Colonic mucosa (tissue), 4 donors: ENCODE measurements at regions not wholly inside any gene's neighbourhood (a gene's known extent, or its start where the extent isn't known, plus 50 kb on each side); places are given as distances from the start of the nearest gene placed in this dataset.

Experiments used
- DNase-seq: peaks from one replicate; pipeline ENCODE4 v3.0.0-alpha.2; 2020
- H3K27ac ChIP-seq: fragments of 200-600 bp; one replicate; pipeline ENCODE4 v1.8.0; 2021
- H3K27me3 ChIP-seq: fragments of 200-600 bp; one replicate; pipeline ENCODE4 v1.8.0; 2021
- H3K36me3 ChIP-seq: fragments of 200-600 bp; one replicate; pipeline ENCODE4 v1.8.0; 2021
- H3K4me1 ChIP-seq: fragments of 200-600 bp; one replicate; pipeline ENCODE4 v1.8.0; 2021; ENCODE audit warnings: mild to moderate bottlenecking
- H3K4me3 ChIP-seq: fragments of 200-600 bp; one replicate; pipeline ENCODE4 v1.8.0; 2021
- H3K9ac ChIP-seq, 2 donors: one replicate each; pipeline ENCODE4 v1.7.0; 2013; ENCODE audit warnings: control low read depth in 2 of 2, low read depth in 2 of 2, low read length in 2 of 2
- H3K9me3 ChIP-seq: fragments of 200-600 bp; one replicate; pipeline ENCODE4 v1.8.0; 2021
- CTCF ChIP-seq: fragments of 200-600 bp; IDR thresholded peaks from one replicate; pipeline ENCODE4 v1.8.0; 2022; ENCODE audit warnings: antibody characterized with exemption, mild to moderate bottlenecking
- intact Hi-C: fragments of 100-400 bp; cut with DNase I; formaldehyde crosslinking; loops from one replicate; pipeline ENCODE4 v1.14.1; 2022
- donor health status: healthy.
- donor health status: DM: no; HTN: no; CAD: no.
- donor health status: DM: no; HTN: no; CAD: no.

DNA sequence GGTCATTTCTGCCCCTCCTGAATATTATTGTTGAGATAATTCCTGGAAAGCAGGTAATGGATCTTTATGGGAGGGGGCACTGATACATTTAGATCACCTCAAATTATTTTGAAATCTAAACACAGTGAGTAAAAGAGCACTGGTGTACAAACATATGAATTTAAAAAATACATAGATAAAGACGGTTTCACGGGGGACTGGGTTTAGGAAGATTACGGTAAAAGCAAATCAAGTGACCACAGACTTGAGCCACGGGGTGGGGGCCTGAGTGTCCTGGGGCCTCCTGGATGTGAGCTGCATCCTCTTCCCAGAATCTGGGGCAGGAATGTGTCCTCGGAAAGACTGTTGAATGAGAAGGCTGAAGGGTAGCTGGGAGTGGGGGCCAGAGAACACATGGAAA is 219.1 kb upstream of the KLF6 start:
- no peak for DNase-seq
- TF ChIP-seq CTCF = no peak
- H3K4me1 ChIP-seq = no peaks in the 10 kb centered on the region
- no peak overlapping the region for H3K9ac ChIP-seq
- no peak overlapping the region for H3K4me3 ChIP-seq
- H3K27ac ChIP-seq = no peak overlapping the region
- H3K9me3 ChIP-seq = no peaks in the 10 kb centered on the region
- H3K27me3 ChIP-seq = no peaks in the 10 kb centered on the region
- no peaks in the 10 kb centered on the region for H3K36me3 ChIP-seq
- intact Hi-C loops = no loop called here

DNA sequence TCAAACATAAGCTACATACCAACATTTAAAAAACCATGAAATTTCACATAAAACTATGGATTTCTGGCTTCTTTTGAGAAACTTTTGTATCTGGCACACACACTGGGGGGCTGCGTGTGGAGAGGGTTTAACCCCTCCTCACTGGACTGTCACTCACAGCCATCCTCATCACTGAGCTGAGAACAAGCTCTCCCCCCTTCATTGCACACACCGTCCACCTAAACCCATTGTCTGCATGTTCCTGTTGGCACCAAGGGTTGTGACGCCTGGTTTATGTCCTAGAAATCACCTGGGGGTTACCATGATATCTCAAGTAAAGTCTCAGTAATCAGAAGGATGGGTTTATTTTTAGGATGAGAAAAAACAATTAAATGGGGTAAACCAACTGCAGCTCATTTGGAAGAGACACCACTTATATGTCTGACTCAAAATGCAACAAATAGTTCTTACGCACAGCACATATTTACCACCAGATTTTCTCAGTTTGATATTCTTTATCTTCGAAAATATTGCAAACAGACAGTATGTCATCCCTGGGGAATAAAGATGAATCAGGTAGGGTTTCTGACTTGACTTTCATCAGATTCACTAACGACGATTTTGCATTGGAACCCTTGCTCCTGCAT is 218.5 kb upstream of the KLF6 start:
- H3K9ac ChIP-seq = no peak overlapping the region
- intact Hi-C loops = no loop called here
- no peaks in the 10 kb centered on the region for H3K9me3 ChIP-seq
- TF ChIP-seq CTCF = no peak
- no peaks in the 10 kb centered on the region for H3K36me3 ChIP-seq
- no peak overlapping the region for H3K4me3 ChIP-seq
- no peak overlapping the region for H3K27ac ChIP-seq
- no peak for DNase-seq
- no peaks in the 10 kb centered on the region for H3K4me1 ChIP-seq
- H3K27me3 ChIP-seq = no peaks in the 10 kb centered on the region

GRCh38 chr10:4001811-4002210 is 216.8 kb upstream of the KLF6 start:
- H3K27me3 ChIP-seq = no peaks in the 10 kb centered on the region
- H3K4me1 ChIP-seq = no peaks in the 10 kb centered on the region
- no peak for TF ChIP-seq CTCF
- no peaks in the 10 kb centered on the region for H3K36me3 ChIP-seq
- H3K4me3 ChIP-seq = no peak overlapping the region
- intact Hi-C loops = no loop called here
- H3K9me3 ChIP-seq = no peaks in the 10 kb centered on the region
- no peak for DNase-seq
- no peak overlapping the region for H3K9ac ChIP-seq
- H3K27ac ChIP-seq = no peak overlapping the region

DNA sequence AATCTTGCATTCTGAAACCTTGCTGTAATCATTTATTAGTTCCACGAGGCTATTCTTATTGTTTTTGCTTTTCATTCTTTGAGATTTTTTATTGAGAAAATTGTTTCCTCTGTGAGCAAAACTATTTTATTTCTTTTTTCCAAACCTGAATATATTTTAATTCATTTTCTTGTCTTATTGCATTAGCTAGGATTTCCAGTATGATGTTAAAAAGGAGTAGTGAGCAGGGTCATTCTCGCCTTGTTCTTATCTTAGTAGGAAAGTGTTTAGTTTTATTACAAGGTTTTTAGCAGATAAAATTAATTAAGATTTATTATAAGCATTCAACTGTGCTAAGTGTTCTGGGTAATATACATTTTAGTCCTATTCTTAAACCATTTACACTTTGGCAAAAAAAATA is 214.6 kb upstream of the KLF6 start:
- no peaks in the 10 kb centered on the region for H3K4me1 ChIP-seq
- no peak for TF ChIP-seq CTCF
- no peak for DNase-seq
- intact Hi-C loops = no loop called here
- H3K9me3 ChIP-seq = no peaks in the 10 kb centered on the region
- no peak overlapping the region for H3K27ac ChIP-seq
- no peak overlapping the region for H3K4me3 ChIP-seq
- no peaks in the 10 kb centered on the region for H3K36me3 ChIP-seq
- no peaks in the 10 kb centered on the region for H3K27me3 ChIP-seq
- H3K9ac ChIP-seq = no peak overlapping the region

- Histone ChIP-seq H3K36me3 (no peaks in the 10 kb centered on the region), H3K4me3 (no peak overlapping the region), H3K9ac (no peak overlapping the region), H3K4me1 (no peaks in the 10 kb centered on the region), H3K27me3 (no peaks in the 10 kb centered on the region), H3K27ac (no peak overlapping the region), H3K9me3 (no peaks in the 10 kb centered on the region)
- DNase-seq = no peak
- intact Hi-C loops = no loop called here
- no peak for TF ChIP-seq CTCF
Observed at GRCh38 chr10:3996697-3997096, 211.7 kb upstream of the KLF6 start.
